ENCODE measurements at regions not wholly inside any gene's neighbourhood (a gene's known extent, or its start where the extent isn't known, plus 50 kb on each side); places are given as distances from the start of the nearest gene placed in this dataset.

- H3K27me3 ChIP-seq (ENCODE audit: low read length): no peaks in the 10 kb centered on the region
- no peak overlapping the region for H3K4me3 ChIP-seq (ENCODE audit: low read length)
- H3K9ac ChIP-seq (ENCODE audit: low read length): no peak overlapping the region
- no peaks in the 10 kb centered on the region for H3K36me3 ChIP-seq (ENCODE audit: insufficient read depth, low read length)
- no peaks in the 10 kb centered on the region for H4K20me1 ChIP-seq (ENCODE audit: insufficient read depth, low read depth, low read length)
- H3K4me1 ChIP-seq (ENCODE audit: low read length): peaks cover 7% of the 10 kb centered on the region
- no peaks in the 10 kb centered on the region for H3K79me2 ChIP-seq (ENCODE audit: low read length)
- H3K27ac ChIP-seq (ENCODE audit: low read length): no peak overlapping the region
- no peaks in the 10 kb centered on the region for H3K9me2 ChIP-seq (replicated peaks; ENCODE audit: insufficient read depth, low read length)
- H3K4me2 ChIP-seq (ENCODE audit: low read depth, low read length, poor library complexity, severe bottlenecking): no peak overlapping the region
- no peak overlapping the region for H2AFZ ChIP-seq (ENCODE audit: low read length)
- DNase-seq: no peak
- H3K9me3 ChIP-seq (ENCODE audit: low read length): no peaks in the 10 kb centered on the region
Measured at GRCh38 chr10:10271639-10272192, 746.0 kb upstream of the CELF2 start.

GRCh38 chr10:10273661-10274060 lies 744.0 kb upstream of the CELF2 start:
- peaks cover 26% of the 10 kb centered on the region for H3K4me1 ChIP-seq (ENCODE audit: low read length)

GRCh38 chr10:10279906-10280305 lies 737.8 kb upstream of the CELF2 start:
- no peak overlapping the region for H3K4me2 ChIP-seq (ENCODE audit: low read depth, low read length, poor library complexity, severe bottlenecking)
- no peak for DNase-seq
- H3K27ac ChIP-seq (ENCODE audit: low read length): no peak overlapping the region
- no peaks in the 10 kb centered on the region for H3K79me2 ChIP-seq (ENCODE audit: low read length)
- H3K36me3 ChIP-seq (ENCODE audit: insufficient read depth, low read length): no peaks in the 10 kb centered on the region
- H3K9me2 ChIP-seq (replicated peaks; ENCODE audit: insufficient read depth, low read length): no peaks in the 10 kb centered on the region
- H4K20me1 ChIP-seq (ENCODE audit: insufficient read depth, low read depth, low read length): no peaks in the 10 kb centered on the region
- no peaks in the 10 kb centered on the region for H3K27me3 ChIP-seq (ENCODE audit: low read length)
- H2AFZ ChIP-seq (ENCODE audit: low read length): no peak overlapping the region
- H3K9ac ChIP-seq (ENCODE audit: low read length): no peak overlapping the region
- peaks cover 29% of the 10 kb centered on the region for H3K4me1 ChIP-seq (ENCODE audit: low read length)
- no peak overlapping the region for H3K4me3 ChIP-seq (ENCODE audit: low read length)
- no peaks in the 10 kb centered on the region for H3K9me3 ChIP-seq (ENCODE audit: low read length)

More at GRCh38 chr10:10273661-10274060, 744.0 kb upstream of the CELF2 start:
- Histone ChIP-seq H3K9me3 (ENCODE audit: low read length) (no peaks in the 10 kb centered on the region), H3K9ac (ENCODE audit: low read length) (no peak overlapping the region), H3K27me3 (ENCODE audit: low read length) (no peaks in the 10 kb centered on the region), H2AFZ (ENCODE audit: low read length) (no peak overlapping the region), H3K36me3 (ENCODE audit: insufficient read depth, low read length) (no peaks in the 10 kb centered on the region), H4K20me1 (ENCODE audit: insufficient read depth, low read depth, low read length) (no peaks in the 10 kb centered on the region), H3K79me2 (ENCODE audit: low read length) (no peaks in the 10 kb centered on the region), H3K4me2 (ENCODE audit: low read depth, low read length, poor library complexity, severe bottlenecking) (no peak overlapping the region), H3K27ac (ENCODE audit: low read length) (no peak overlapping the region), H3K9me2 (replicated peaks; ENCODE audit: insufficient read depth, low read length) (no peaks in the 10 kb centered on the region), H3K4me3 (ENCODE audit: low read length) (no peak overlapping the region)
- DNase-seq: no peak

- DNase-seq: no peak
- Histone ChIP-seq H3K9me3 (ENCODE audit: low read length) (no peaks in the 10 kb centered on the region), H3K36me3 (ENCODE audit: insufficient read depth, low read length) (no peaks in the 10 kb centered on the region; the same call in 1 of the 2 replicates), H3K79me2 (ENCODE audit: low read length) (no peaks in the 10 kb centered on the region), H3K4me3 (ENCODE audit: low read length) (no peak overlapping the region), H3K9ac (ENCODE audit: low read length) (no peak overlapping the region), H3K4me1 (ENCODE audit: low read length) (no peaks in the 10 kb centered on the region), H3K4me2 (ENCODE audit: low read depth, low read length, poor library complexity, severe bottlenecking) (no peak overlapping the region), H3K27ac (ENCODE audit: low read length) (no peak overlapping the region), H3K27me3 (ENCODE audit: low read length) (no peaks in the 10 kb centered on the region), H2AFZ (ENCODE audit: low read length) (no peak overlapping the region), H3K9me2 (replicated peaks; ENCODE audit: insufficient read depth, low read length) (no peaks in the 10 kb centered on the region), H4K20me1 (ENCODE audit: insufficient read depth, low read depth, low read length) (no peaks in the 10 kb centered on the region)
Measured at GRCh38 chr10:10292501-10292900, 725.2 kb upstream of the CELF2 start.

- Histone ChIP-seq H3K4me3 (ENCODE audit: low read length) (no peak overlapping the region), H3K9me2 (replicated peaks; ENCODE audit: insufficient read depth, low read length) (no peaks in the 10 kb centered on the region), H3K4me1 (ENCODE audit: low read length) (no peaks in the 10 kb centered on the region), H2AFZ (ENCODE audit: low read length) (no peak overlapping the region), H3K4me2 (ENCODE audit: low read depth, low read length, poor library complexity, severe bottlenecking) (no peak overlapping the region), H3K79me2 (ENCODE audit: low read length) (no peaks in the 10 kb centered on the region), H3K27ac (ENCODE audit: low read length) (no peak overlapping the region), H4K20me1 (ENCODE audit: insufficient read depth, low read depth, low read length) (no peaks in the 10 kb centered on the region), H3K9ac (ENCODE audit: low read length) (no peak overlapping the region), H3K27me3 (ENCODE audit: low read length) (no peaks in the 10 kb centered on the region), H3K36me3 (ENCODE audit: insufficient read depth, low read length) (no peaks in the 10 kb centered on the region; the same call in 1 of the 2 replicates), H3K9me3 (ENCODE audit: low read length) (no peaks in the 10 kb centered on the region)
- no peak for DNase-seq
Measured at GRCh38 chr10:10293041-10293440, 724.6 kb upstream of the CELF2 start.

- Histone ChIP-seq H3K79me2 (ENCODE audit: low read length) (no peaks in the 10 kb centered on the region), H3K27ac (ENCODE audit: low read length) (no peak overlapping the region), H3K27me3 (ENCODE audit: low read length) (no peaks in the 10 kb centered on the region), H3K9me2 (replicated peaks; ENCODE audit: insufficient read depth, low read length) (no peaks in the 10 kb centered on the region), H3K9me3 (ENCODE audit: low read length) (no peaks in the 10 kb centered on the region), H3K4me1 (ENCODE audit: low read length) (no peaks in the 10 kb centered on the region), H3K4me2 (ENCODE audit: low read depth, low read length, poor library complexity, severe bottlenecking) (no peak overlapping the region), H3K9ac (ENCODE audit: low read length) (no peak overlapping the region), H3K4me3 (ENCODE audit: low read length) (no peak overlapping the region), H2AFZ (ENCODE audit: low read length) (no peak overlapping the region), H3K36me3 (ENCODE audit: insufficient read depth, low read length) (no peaks in the 10 kb centered on the region; the same call in 1 of the 2 replicates), H4K20me1 (ENCODE audit: insufficient read depth, low read depth, low read length) (no peaks in the 10 kb centered on the region)
- no peak for DNase-seq
Measured at GRCh38 chr10:10293481-10293951, 724.2 kb upstream of the CELF2 start.

- Histone ChIP-seq H3K79me2 (ENCODE audit: low read length) (no peaks in the 10 kb centered on the region), H3K4me3 (ENCODE audit: low read length) (no peak overlapping the region), H3K27me3 (ENCODE audit: low read length) (no peaks in the 10 kb centered on the region), H3K27ac (ENCODE audit: low read length) (no peak overlapping the region), H3K9me2 (replicated peaks; ENCODE audit: insufficient read depth, low read length) (no peaks in the 10 kb centered on the region), H3K4me2 (ENCODE audit: low read depth, low read length, poor library complexity, severe bottlenecking) (no peak overlapping the region), H3K9ac (ENCODE audit: low read length) (no peak overlapping the region), H4K20me1 (ENCODE audit: insufficient read depth, low read depth, low read length) (no peaks in the 10 kb centered on the region), H3K9me3 (ENCODE audit: low read length) (no peaks in the 10 kb centered on the region), H3K36me3 (ENCODE audit: insufficient read depth, low read length) (no peaks in the 10 kb centered on the region; the same call in 1 of the 2 replicates), H2AFZ (ENCODE audit: low read length) (no peak overlapping the region), H3K4me1 (ENCODE audit: low read length) (no peaks in the 10 kb centered on the region)
- no peak for DNase-seq
Measured at GRCh38 chr10:10294184-10294880, 723.3 kb upstream of the CELF2 start.

GRCh38 chr10:10294881-10295529 lies 722.7 kb upstream of the CELF2 start:
- no peak overlapping the region for H3K27ac ChIP-seq (ENCODE audit: low read length)
- no peaks in the 10 kb centered on the region for H3K79me2 ChIP-seq (ENCODE audit: low read length)
- no peak overlapping the region for H3K9ac ChIP-seq (ENCODE audit: low read length)
- no peak overlapping the region for H2AFZ ChIP-seq (ENCODE audit: low read length)
- H3K9me2 ChIP-seq (replicated peaks; ENCODE audit: insufficient read depth, low read length): no peaks in the 10 kb centered on the region
- no peaks in the 10 kb centered on the region for H3K9me3 ChIP-seq (ENCODE audit: low read length)
- H4K20me1 ChIP-seq (ENCODE audit: insufficient read depth, low read depth, low read length): no peaks in the 10 kb centered on the region
- DNase-seq: no peak
- H3K4me2 ChIP-seq (ENCODE audit: low read depth, low read length, poor library complexity, severe bottlenecking): no peak overlapping the region
- H3K4me1 ChIP-seq (ENCODE audit: low read length): no peaks in the 10 kb centered on the region
- H3K27me3 ChIP-seq (ENCODE audit: low read length): no peaks in the 10 kb centered on the region
- no peaks in the 10 kb centered on the region; the same call in 1 of the 2 replicates for H3K36me3 ChIP-seq (ENCODE audit: insufficient read depth, low read length)
- no peak overlapping the region for H3K4me3 ChIP-seq (ENCODE audit: low read length)

Measured in Karpas-422 (cell line).